ENCODE measurements at regions not wholly inside any gene's neighbourhood (a gene's known extent, or its start where the extent isn't known, plus 50 kb on each side); places are given as distances from the start of the nearest gene placed in this dataset.
"Not testable (repeated sequence)": the region's sequence is repeated elsewhere in the genome, so short reads cannot be mapped to it uniquely, and the experiment has no call there.

GRCh38 chr6:51153109-51153508 is 334.4 kb downstream of the TFAP2B start:
- peaks cover 6% of the 10 kb centered on the region for H3K4me1 Mint-ChIP-seq (ENCODE audit: unreplicated experiment)
- H3K9me3 Mint-ChIP-seq = no peaks in the 10 kb centered on the region
- H3K27me3 Mint-ChIP-seq = no peaks in the 10 kb centered on the region
- H3K36me3 Mint-ChIP-seq = no peaks in the 10 kb centered on the region
- H3K27ac Mint-ChIP-seq = no peak overlapping the region
- H3K4me3 Mint-ChIP-seq = no peak overlapping the region
- DNase-seq (ENCODE audit: extremely low spot score, unreplicated experiment) = no peak
- no peak for TF ChIP-seq CTCF (conservative IDR thresholded peaks at IDR 0.05)

- not testable (repeated sequence) for H3K9me3 Mint-ChIP-seq; H3K27ac Mint-ChIP-seq; H3K36me3 Mint-ChIP-seq; DNase-seq (ENCODE audit: extremely low spot score, unreplicated experiment); H3K27me3 Mint-ChIP-seq; H3K4me3 Mint-ChIP-seq; H3K4me1 Mint-ChIP-seq (ENCODE audit: unreplicated experiment)
These were observed 336.3 kb downstream of the TFAP2B start for GRCh38 chr6:51154925-51155324.

- H3K27ac Mint-ChIP-seq; H3K36me3 Mint-ChIP-seq; H3K27me3 Mint-ChIP-seq; DNase-seq (ENCODE audit: extremely low spot score, unreplicated experiment); H3K9me3 Mint-ChIP-seq; H3K4me1 Mint-ChIP-seq (ENCODE audit: unreplicated experiment); H3K4me3 Mint-ChIP-seq: not testable (repeated sequence)
These were observed 340.6 kb downstream of the TFAP2B start for GRCh38 chr6:51159260-51159659.

GRCh38 chr6:51161752-51162151 is 343.1 kb downstream of the TFAP2B start:
- no peaks in the 10 kb centered on the region for H3K27me3 Mint-ChIP-seq
- no peaks in the 10 kb centered on the region for H3K4me1 Mint-ChIP-seq (ENCODE audit: unreplicated experiment)
- no peak overlapping the region for H3K4me3 Mint-ChIP-seq
- H3K9me3 Mint-ChIP-seq = no peaks in the 10 kb centered on the region
- no peak for DNase-seq (ENCODE audit: extremely low spot score, unreplicated experiment)
- no peak overlapping the region for H3K27ac Mint-ChIP-seq
- no peaks in the 10 kb centered on the region for H3K36me3 Mint-ChIP-seq
- no peak for TF ChIP-seq CTCF (conservative IDR thresholded peaks at IDR 0.05)

- Mint-ChIP-seq H3K36me3 (no peaks in the 10 kb centered on the region), H3K9me3 (no peaks in the 10 kb centered on the region), H3K4me3 (no peak overlapping the region), H3K4me1 (ENCODE audit: unreplicated experiment) (no peaks in the 10 kb centered on the region), H3K27me3 (no peaks in the 10 kb centered on the region), H3K27ac (no peak overlapping the region)
- no peak for TF ChIP-seq CTCF (conservative IDR thresholded peaks at IDR 0.05)
- DNase-seq (ENCODE audit: extremely low spot score, unreplicated experiment) = no peak
These were observed 345.3 kb downstream of the TFAP2B start for GRCh38 chr6:51163843-51164529.

DNA sequence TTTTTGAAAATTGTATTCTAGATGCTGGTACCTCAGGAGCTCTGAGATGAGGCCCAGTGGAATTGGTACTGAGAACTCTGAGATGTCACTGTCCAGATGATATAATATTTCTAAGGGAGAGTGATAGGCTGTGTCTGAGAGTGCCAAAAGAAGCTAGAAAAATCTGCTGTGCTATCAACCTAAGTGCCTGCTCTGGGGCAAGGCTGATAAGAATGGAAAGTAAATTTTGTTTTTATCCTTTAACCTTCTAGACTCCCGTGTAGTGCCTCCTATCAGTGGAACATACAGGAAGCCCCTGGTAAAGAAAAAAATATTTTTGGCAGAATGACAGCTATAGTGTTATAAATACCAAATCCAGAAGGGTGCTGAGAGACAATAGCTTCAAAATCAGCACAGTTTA is 348.2 kb downstream of the TFAP2B start:
- H3K27me3 Mint-ChIP-seq = no peaks in the 10 kb centered on the region
- no peak overlapping the region for H3K27ac Mint-ChIP-seq
- DNase-seq (ENCODE audit: extremely low spot score, unreplicated experiment) = no peak
- H3K36me3 Mint-ChIP-seq = no peaks in the 10 kb centered on the region
- H3K9me3 Mint-ChIP-seq = no peaks in the 10 kb centered on the region
- no peak for TF ChIP-seq CTCF (conservative IDR thresholded peaks at IDR 0.05)
- no peaks in the 10 kb centered on the region for H3K4me1 Mint-ChIP-seq (ENCODE audit: unreplicated experiment)
- no peak overlapping the region for H3K4me3 Mint-ChIP-seq

- TF ChIP-seq CTCF (conservative IDR thresholded peaks at IDR 0.05) = no peak
- Mint-ChIP-seq H3K4me1 (ENCODE audit: unreplicated experiment) (no peaks in the 10 kb centered on the region), H3K4me3 (no peak overlapping the region), H3K27me3 (no peaks in the 10 kb centered on the region), H3K9me3 (no peaks in the 10 kb centered on the region), H3K27ac (no peak overlapping the region), H3K36me3 (no peaks in the 10 kb centered on the region)
- no peak for DNase-seq (ENCODE audit: extremely low spot score, unreplicated experiment)
These were observed 348.8 kb downstream of the TFAP2B start for GRCh38 chr6:51167468-51167867.
